GF-D8 (cell line): ENCODE measurements at regions not wholly inside any gene's neighbourhood (a gene's known extent, or its start where the extent isn't known, plus 50 kb on each side); places are given as distances from the start of the nearest gene placed in this dataset.

ENCODE experiments used
- DNase-seq: peaks from one replicate; lab custom pipeline; 2025; lab: John Stamatoyannopoulos, UW

GRCh38 chr11:98871690-98872089 lies 149.1 kb upstream of the CNTN5 start:
- no peak for DNase-seq

DNA sequence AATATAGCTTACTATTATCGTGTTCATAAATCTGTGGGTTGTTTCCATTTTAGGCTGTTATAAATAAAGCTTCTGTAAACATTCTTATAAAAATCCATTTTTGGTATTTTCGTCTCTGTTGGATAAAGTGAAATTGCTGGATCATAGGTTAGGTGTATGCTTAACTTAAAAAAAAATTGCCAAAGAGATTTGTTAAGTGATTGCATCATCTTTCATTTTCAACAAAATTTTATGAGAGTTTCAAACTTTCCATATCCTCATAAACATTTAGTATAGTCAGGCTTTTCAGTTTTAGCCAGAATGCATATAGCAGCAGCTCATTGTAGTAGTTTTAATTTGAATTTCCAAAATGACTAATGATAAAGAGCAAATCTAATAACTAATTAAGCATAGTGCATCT lies 146.7 kb upstream of the CNTN5 start:
- no peak for DNase-seq

GRCh38 chr11:98895936-98896335 lies 124.8 kb upstream of the CNTN5 start:
- DNase-seq: no peak

- DNase-seq: no peak
Observed at GRCh38 chr11:98940913-98941312, 79.8 kb upstream of the CNTN5 start.

GRCh38 chr11:98944461-98944860 lies 76.3 kb upstream of the CNTN5 start:
- no peak for DNase-seq

GRCh38 chr11:98952107-98952506 lies 68.6 kb upstream of the CNTN5 start:
- no peak for DNase-seq

DNA sequence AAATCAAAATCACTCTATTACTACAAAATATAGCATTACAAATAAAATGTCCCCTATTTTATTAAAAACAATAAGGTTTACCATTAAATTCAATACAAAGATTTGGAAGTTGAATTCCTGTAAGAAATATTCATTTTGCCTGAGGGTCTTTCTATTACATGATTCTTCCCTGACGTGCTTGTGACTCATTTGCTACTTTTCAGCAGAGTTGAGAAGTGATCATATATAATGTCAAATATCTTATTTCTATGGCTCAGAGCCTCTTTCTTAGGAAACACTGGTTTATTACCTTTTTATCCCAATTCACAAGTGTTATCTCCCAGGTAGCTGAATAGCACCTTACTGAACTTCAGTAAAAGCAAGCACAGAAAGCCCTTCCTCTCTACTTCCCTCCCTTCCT lies 65.2 kb upstream of the CNTN5 start:
- DNase-seq: no peak

DNA sequence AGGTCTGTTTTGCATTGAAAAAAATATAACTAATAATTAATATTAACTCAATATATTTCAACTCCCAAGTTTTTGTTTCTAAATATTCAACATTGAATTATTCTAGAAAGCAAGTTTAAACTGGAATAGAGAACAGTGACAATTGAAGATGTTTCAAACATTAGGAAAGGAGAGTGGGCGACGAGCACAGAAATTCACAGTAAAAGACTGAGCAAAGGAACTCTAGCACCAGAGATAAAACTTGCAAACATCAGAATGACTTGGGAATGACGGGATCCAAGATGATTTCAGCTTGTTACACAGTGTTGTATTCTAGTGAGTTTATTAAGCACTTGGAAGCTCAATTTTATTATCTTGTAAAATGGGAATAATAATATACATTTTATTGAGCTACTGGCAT lies 56.6 kb upstream of the CNTN5 start:
- no peak for DNase-seq

- no peak for DNase-seq
Observed at GRCh38 chr11:98965358-98965757, 55.4 kb upstream of the CNTN5 start.

GRCh38 chr11:98965775-98966174 lies 55.0 kb upstream of the CNTN5 start:
- DNase-seq: no peak

GRCh38 chr11:98967005-98967404 lies 53.7 kb upstream of the CNTN5 start:
- no peak for DNase-seq
